ENCODE measurements at regions not wholly inside any gene's neighbourhood (a gene's known extent, or its start where the extent isn't known, plus 50 kb on each side); places are given as distances from the start of the nearest gene placed in this dataset.
"Not testable (repeated sequence)": the region's sequence is repeated elsewhere in the genome, so short reads cannot be mapped to it uniquely, and the experiment has no call there.

DNA sequence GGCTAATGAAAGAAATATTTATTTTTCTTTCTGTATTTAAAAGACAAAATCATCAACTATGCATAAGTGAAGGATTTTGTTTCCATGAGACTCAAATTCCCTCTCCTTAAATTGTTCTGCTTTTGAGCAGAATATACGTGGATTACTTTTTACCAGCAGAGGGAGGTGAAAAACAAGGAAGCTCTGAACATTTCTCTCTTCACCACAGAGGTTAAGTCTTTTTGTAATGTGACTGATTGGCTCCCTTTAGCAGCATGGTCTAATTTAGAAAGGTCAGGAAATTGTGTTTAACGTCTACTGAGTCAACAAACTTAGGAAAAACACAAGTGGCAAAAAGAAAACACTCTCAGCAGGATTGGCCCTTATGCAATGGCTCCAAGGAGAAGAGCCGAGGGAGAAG, 55.1 kb upstream of the F9 start:
- no peak for DNase-seq

DNA sequence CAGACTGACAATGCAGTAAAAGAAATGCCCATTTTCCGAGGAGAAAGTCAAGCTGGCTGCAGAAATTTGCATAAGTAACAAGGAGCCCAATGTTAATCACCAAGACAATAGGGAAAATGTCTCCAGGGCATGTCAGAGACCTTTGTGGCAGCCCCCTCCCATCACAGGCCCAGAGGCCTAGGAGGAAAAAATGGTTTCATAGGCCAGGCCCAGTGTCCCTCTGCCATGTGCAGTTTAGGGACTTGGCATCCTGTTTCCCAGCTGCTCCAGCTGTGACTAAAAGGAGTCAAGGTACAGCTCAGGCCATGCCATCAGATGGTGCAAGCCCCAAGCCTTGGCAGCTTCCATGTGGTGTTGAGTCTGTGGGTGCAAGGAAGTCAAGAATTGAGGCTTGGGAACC, 68.6 kb upstream of the F9 start:
- not testable (repeated sequence) for DNase-seq

DNA sequence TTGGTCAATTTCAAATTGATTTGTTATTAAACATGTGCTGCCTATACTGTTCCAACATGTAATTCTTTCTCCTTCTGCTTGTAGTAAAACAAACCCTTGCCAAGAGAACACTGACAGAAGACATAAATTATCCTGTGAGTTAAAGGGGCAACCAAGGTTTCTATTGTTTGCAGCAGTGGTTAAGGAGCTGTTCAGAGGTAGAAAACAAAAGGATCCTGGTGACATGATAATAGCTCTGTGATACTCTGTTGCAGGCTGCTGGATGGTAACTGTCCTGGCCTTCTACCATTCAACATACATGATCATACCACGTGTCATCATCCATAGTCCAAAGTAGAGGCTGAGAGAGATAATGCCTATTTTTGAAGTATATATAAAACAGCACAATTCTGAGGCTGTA, 75.8 kb upstream of the F9 start:
- no peak for DNase-seq

DNA sequence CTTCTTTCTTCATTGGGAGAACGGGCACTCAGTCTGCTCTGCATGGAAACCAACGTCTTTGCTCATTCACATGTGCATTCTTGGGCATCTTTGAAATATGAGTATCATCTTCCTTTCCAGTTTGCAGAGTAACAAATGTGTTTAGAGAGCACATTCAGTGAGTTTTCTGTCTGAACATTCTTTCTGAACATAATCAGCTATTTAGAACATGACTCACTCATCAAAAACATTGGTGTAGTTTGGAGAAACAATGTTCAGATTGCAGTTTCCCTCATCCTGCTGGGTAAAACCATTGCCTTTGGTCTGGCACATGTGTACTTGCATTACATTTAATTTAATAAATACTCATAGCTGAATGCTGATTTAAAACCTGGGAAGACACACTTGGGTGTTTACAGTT, 81.5 kb upstream of the F9 start:
- no peak for DNase-seq

DNA sequence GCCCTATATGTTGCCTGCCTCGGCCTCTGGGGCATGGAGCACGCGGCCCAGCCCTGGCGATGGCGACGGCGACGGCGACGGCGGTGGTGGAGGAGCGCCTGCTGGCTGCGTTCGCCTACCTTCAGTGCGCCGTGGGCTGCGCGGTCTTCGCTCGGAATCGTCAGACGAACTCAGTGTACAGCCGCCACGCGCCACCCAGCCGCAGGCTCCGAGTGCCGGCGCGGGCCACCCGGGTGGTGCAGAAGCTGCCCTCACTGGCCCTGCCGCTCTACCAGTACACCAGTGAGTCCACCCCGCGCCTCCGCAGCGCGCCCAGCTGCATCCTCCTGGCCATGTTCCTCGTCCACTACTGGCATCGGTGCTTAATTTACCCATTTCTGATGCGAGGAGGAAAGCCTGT, 83.7 kb upstream of the F9 start:
- no peak for DNase-seq

DNA sequence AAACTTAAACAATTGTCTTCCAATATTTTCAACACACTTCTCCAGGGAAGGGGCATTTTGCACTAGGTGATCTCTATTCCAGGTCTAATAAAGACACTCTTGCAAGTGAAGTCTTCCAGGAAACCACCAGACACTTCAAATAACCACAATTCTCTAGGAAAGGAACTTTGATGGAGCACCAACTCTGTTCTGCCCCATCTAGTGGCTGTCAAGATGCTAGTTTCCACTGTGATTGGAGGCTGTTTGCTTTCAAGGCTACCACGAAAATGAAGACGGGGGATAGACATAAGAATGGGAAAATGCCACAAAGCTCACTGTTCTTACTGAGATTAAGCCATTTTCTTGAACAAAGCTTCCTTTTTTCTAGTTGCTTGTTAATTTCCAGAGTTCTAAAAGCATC, 100.6 kb upstream of the F9 start:
- DNase-seq, result no peak

DNA sequence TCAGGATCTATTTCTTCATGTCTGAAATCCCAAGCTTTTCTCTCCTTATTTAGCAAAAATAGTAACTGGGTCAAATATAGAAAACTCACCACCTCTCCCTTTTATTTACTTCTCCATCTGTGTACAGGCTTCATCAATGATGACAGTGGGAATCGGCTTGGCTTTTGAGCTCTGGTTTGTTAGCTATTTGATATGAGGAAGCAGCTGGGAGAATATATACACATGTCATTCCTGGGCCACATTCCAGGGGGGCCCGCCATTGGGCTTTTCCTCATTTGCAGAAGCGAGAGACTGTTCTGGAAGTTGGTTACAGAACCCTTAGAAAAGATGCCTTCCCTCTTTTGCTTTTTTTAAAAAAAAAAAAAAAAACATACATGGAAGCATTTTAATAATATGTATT, 107.4 kb upstream of the F9 start:
- no peak for DNase-seq

DNA sequence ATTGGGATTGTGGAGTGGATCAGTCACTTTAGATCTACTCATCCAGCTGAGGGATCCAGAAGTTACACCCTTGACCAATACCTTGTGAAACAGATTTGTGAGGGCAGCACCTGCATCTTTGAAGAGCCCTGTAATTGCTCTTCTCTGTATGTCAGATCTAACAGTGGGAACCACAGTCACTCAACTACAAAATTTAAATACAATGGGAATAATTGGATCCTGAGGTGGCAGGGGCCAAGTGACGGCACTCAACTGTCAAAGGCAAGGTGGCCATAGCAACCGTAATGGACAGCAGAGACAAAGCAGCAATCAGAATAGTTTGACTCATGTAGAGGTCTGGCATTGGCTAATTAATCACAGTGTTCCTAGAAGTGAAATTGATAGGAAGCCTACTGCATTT, 132.3 kb upstream of the F9 start:
- DNase-seq, result not testable (repeated sequence)

DNA sequence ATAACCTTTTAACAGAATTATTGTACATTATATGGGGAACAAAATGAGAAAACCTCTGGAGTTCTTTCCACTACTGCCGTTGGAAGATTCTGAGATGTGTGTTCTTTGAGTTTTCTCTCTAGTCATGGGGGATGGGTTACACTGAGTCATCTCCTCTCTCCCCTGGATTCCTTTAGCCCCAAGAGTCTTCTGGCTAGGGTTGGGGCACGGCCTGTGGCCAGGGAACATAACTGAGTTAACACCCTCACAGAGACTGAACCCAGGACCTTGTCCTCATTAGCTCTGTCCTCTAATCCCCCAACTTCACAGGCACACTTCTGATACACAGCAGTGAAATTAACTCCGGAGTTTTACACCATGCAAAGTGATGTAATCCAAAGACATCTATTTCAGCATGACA, 142.3 kb upstream of the F9 start:
- no peak for DNase-seq

DNA sequence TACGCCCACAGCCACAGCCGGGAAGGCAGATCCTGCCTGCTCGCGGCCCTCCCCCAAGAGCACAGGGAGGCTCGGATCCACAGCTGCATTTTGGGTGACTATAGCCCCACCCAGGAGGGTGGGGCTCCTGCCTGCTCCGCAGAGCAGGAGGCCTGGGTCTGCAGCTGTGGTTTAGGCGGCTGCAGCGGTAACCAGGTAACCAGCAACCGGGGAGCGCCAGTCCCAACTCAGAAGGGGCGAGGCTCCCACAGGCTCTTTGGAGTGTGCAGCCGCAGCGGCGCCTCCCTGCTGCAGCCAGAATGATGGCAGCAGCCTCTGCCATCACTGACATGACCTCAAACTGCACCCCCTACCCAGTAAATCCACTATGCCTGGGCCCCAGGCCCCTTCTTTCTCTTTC, 148.0 kb upstream of the F9 start:
- DNase-seq, result no peak

DNA sequence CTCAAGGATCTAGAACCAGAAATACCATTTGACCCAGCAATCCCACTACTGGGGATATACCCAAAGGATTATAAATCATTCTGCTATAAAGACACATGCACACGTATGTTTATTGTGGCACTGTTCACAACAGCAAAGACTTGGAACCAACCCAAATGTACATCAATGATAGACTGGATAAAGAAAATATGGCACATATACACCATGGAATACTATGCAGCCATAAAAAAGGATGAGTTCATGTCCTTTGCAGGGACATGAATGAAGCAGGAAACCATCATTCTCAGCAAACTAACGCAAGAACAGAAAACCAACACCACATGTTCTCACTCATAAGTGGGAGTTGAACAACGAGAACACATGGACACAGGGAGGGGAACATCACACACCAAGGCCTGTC, 154.0 kb upstream of the F9 start:
- not testable (repeated sequence) for DNase-seq

DNA sequence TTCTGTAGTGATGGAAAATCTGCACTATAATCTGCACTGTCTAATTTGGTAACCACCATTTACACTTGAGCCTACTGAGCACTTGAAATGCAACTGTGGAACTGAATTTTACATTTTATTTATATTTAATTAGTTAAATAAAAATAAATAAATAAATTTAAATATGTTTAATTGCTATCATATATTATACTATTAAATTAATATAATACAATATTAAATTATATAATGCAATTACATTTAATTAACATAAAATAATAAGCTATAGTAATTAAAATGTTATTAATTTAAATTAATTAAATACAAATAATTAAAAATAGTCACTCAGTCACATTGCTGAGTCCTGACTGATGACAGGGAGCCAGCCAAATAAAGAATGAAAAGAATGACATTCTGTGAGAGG, 170.2 kb upstream of the F9 start:
- DNase-seq, result no peak

DNA sequence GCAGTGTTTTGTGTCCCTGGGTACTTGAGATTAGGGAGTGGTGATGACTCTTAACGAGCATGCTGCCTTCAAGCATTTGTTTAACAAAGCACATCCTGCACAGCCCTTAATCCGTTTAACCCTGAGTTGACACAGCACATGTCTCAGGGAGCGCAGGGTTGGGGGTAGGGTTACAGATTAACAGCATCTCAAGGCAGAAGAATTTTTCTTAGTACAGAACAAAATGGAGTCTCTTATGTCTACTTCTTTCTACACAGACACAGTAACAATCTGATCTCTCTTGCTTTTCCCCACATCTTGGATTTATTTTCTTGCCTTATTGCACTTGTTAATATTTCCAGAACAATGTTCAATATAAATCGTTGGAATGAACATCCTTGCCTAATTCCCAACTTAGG, 187.9 kb upstream of the F9 start:
- DNase-seq, result not testable (repeated sequence)

DNA sequence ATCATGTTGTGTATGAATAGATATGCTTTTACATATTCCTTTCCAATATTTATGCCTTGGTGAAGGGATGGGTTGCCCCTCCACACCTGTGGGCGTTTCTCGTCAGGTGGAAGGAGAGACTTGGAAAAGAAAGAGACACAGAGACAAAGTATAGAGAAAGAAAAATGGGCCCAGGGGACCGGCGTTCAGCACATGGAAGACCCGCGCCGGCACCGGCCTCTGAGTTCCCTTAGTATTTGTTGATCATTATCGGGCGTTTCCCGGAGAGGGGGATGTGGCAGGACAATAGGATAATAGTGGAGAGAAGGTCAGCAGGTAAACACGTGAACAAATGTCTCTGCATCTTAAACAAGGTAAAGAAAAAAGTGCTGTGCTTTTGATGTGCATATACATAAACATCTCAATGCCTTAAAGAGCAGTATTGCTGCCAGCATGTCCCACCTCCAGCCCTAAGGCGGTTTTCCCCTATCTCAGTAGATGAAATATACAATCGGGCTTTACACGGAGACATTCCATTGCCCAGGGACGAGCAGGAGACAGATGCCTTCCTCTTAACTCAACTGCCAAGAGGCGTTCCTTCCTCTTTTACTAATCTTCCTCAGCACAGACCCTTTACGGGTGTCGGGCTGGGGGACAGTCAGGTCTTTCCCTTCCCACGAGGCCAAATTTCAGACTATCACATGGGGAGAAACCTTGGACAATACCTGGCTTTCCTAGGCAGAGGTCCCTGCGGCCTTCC, 188.5 kb upstream of the F9 start:
- DNase-seq, result not testable (repeated sequence)

DNA sequence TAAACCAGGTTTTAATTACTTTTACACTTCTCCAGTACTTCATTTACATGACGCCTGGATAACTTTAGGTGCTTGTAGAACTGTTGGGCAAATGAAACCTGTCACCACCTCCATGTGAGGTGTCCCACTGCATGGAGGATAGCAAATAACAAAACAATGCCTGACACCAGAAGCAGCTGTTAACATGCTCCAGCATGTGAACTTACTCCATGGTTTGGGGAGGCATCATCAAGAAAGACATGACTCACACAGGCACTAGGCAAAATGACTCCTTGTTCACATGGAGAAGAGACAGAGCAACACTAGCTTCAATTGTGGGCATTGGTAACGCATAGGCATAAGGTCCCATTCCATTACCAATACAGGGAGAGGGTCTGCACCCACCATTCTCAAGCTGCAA, 198.1 kb upstream of the F9 start:
- DNase-seq, result no peak

DNA sequence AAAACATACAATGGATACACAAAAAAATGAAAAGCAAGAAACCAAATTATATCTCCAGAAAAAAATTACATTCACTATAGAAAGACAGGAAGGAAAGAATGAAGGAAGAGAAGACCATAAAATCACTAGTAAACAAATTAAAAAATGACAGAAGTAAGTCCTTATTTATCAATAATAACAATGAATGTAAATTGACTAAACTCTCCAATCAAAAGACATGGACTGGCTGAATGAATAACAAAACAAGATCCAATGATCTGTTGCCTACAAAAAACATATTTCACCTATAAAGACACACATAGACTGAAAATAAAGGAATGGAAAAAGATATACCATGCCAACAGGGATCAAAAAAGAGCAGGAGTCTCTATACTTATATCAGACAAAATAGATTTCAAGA, 203.2 kb upstream of the F9 start:
- DNase-seq, result no peak

DNA sequence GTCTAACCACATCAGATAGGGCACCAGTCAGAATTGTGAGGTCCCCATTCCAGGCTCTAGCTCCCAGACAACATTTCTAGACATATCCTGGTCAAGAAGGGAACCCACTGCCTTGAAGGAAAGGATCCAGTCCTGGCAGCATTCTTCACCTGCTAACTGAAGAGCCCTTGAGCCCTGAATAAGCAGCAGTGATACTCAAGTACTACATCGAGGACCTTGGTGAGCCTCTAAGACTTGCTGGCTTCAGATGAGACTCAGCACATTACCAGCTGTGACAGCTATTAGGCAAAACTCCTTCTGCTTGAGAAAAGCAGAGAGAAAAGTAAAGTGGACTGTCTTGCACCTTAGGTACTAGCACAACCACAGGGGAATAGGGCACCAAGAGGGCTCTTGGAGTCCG, 205.8 kb upstream of the F9 start:
- no peak for DNase-seq

DNA sequence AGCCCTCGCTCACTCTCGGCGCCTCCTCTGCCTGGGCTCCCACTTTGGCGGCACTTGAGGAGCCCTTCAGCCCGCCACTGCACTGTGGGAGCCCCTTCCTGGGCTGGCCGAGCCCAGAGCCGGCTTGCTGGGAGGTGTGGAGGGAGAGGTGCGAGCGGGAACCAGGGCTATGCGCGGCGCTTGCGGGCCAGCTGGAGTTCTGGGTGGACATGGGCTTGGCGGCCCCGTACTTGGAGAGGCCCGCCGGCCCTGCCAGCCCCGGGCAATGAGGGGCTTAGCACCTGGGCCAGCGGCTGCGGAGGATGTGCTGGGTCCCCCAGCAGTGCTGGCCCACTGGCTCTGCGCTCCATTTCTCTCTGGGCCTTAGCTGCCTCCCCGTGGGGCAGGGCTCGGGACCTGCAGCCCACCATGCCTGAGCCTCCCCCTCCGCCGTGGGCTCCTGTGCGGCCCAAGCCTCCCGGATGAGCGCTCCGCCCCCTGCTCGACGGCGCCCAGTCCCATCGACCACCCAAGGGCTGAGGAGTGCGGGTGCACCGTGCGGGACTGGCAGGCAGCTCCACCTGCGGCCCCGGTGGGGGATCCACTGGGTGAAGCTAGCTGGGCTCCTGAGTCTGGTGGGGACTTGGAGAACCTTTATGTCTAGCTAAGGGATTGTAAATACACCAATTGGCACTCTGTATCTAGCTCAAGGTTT, 209.7 kb upstream of the F9 start:
- not testable (repeated sequence) for DNase-seq

DNA sequence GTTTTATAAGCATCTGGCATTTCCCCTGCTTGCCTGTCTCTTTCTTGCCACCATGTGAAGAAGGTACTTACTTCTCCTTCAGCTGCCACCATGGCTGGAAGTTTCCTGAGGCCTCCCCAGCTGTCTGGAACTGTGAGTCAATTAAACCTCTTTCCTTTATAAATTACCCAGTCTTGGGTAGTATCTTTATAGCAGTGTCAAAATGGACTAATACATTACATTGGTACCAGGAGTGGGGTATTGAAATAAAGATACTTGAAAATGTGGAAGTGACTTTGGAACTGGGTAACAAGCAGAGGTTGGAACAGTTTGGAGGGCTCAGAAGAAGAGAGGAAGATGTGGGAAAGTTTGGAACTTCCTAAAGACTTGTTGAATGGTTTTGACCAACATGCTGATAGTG, 223.9 kb upstream of the F9 start:
- not testable (repeated sequence) for DNase-seq

DNA sequence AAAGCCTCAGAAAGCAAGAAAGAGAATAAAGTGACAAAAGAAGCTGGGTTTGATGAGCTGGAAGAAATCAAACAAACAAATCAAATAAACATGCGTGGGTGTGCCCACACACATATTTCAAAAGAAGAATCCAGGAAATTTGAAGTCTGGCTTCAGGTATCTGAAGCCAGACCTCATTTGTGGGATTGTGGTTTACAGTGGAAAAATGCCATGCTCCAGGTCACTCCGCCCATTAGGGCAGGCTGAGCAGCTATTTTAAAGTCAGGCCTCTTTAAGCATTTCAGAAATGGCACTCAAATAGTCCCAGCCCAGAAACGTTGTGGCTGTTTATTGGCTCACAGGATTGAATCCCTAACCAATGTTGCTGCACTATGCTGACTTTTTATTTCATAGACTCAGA, 226.1 kb upstream of the F9 start:
- DNase-seq, result no peak

DNA sequence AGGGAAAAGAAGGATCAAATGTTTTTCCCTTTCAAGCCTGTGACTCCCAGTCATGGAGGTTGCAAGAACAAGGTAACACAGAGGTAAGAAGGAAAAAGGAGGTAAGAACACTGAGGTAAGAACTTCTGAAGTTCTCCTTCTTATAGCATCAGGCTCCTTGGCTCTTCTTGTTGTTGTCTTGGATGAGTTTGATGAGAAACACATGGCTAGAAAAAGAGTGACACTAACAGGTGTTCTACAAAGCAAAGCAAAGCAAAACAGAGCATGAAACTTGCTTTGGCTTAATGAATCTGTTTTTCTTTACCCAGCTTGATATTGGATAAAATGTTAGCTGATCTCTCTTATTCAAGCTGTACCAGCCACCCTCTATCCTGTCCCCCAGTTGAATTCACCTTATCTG, 231.2 kb upstream of the F9 start:
- DNase-seq, result no peak

DNA sequence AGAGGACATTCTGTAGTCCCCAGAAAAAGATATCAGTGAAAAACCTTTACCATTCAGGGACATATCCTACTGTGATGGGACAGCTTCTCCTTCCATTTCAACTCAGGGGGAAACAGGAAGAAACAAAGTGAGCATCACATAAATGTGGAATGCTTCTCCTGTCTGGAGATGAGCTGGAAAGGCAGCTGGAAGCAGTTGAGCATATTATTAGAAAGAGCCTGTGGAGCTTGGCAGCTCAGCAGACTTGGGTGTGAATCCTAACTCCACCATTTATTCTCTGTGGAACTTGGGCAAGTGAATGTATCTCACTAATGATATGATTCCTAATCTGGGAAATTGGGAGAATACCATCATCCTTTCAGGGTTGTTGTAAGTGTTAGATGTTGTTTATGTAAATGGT, 232.1 kb upstream of the F9 start:
- no peak for DNase-seq

DNA sequence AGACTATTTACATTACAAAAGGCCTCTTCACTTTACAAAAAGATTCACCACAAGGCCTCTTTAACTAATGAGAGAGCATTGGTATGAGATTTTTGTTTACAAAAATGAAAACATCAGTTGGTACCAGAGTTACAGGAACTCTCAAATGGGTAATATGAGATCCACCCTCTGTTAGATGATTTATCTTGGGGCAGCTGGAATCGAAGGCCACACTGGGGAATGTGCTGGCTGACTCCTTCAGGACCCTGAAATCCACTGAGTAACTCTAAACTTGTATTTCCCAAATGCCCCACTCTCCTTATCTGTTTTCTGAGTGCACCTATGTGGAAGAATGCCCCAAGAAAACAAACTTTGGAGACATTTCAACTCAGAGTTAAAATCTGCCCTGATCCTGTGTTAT, 232.9 kb upstream of the F9 start:
- no peak for DNase-seq

DNA sequence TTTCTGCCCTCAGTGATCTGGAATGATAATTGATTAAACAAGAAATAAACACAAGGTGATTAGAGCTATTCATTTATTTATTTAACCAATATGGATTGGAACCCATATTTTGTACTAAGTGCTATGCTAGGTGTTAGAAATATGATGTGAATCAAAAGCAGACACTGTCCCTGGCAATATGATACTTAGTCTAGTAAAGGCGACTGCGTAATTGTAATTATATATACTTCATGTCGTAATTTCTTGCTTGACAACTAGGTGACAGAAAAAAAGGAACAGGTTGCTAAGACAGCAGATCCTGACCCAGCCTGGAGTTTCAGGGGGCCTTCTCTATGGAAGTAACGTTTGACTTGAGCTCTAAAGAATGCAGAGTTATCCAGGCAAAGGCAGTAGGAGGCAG, 236.5 kb upstream of the F9 start:
- DNase-seq, result no peak

DNA sequence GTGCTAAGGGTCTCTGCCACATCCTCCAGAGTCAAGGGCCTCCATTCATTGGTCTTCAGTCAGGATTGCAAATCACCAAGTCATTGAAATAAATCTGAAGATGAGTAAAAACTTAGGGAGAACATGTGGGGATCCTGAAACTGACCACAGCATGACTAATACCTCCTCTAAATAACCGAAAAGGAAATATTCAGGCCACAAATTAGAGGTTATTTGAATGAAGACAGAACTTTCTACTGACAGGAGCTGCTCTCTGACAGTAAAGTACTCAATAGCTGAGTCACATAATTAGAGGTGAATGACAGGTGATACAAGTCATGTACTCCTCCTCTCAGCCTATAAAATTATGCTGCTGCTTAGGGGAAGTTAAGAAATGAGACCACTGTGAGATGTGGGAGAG, 240.2 kb upstream of the F9 start:
- DNase-seq, result no peak
